Endothelial cell of umbilical vein (primary cell): ENCODE measurements at regions not wholly inside any gene's neighbourhood (a gene's known extent, or its start where the extent isn't known, plus 50 kb on each side); places are given as distances from the start of the nearest gene placed in this dataset.

Experiments
- BruUV-seq: library from RNA; stranded (reverse); fragments of 400-500 nt; replicated peaks from 2 replicates; lab custom pipeline; 2021; lab: Mats Ljungman, UMichigan
- CTCF ChIA-PET: fragments of 300-600, 350-600 bp; sonication (Branson Sonifier 250); formaldehyde crosslinking; loops from one replicate; lab custom pipeline; 2021; ENCODE audit warnings: antibody characterized with exemption, inconsistent platforms; lab: Charles Lee
- POLR2A ChIA-PET: fragments of 300-600, 350-600 bp; sonication (Branson Sonifier 250); formaldehyde crosslinking; loops from one replicate; lab custom pipeline; 2021; ENCODE audit warnings: antibody characterized with exemption, inconsistent platforms; lab: Charles Lee
- DNase-seq: peaks from one replicate; pipeline ENCODE4 v3.0.0-alpha.2; 2011; ENCODE audit warnings: low read depth, low spot score
- FAIRE-seq: peaks from 2 replicates; lab custom pipeline; 2011; peaks lifted over from hg19 to GRCh38; lab: Jason Lieb, UNC
- H2AFZ ChIP-seq: 2 replicates; pipeline ENCODE4 v1.6.0; 2012; ENCODE audit warnings: low read depth, low read length, control low read depth, inconsistent platforms
- H3K27ac ChIP-seq: 2 replicates; pipeline ENCODE4 v1.5.1; 2011; ENCODE audit warnings: low read depth, mild to moderate bottlenecking, control low read depth, low read length, moderate library complexity; ENCODE audit not compliant: insufficient read depth
- H3K27me3 ChIP-seq, 2 experiments: 2 replicates each; pipeline versions ENCODE4 v1.6.0 to v1.6.1; 2011; ENCODE audit warnings: low read length in 2 of 2, mixed read lengths in 1 of 2; ENCODE audit not compliant: control insufficient read depth in 2 of 2, insufficient read depth in 2 of 2
- H3K36me3 ChIP-seq, 2 experiments: 2 replicates in 1 of 2; 3 replicates in 1 of 2; pipeline ENCODE4 v1.5.1; 2011; ENCODE audit warnings: low read length in 2 of 2, mild to moderate bottlenecking in 1 of 2, moderate library complexity in 1 of 2; ENCODE audit not compliant: control insufficient read depth in 2 of 2, insufficient read depth in 2 of 2; ENCODE audit errors: extremely low read depth in 1 of 2
- H3K4me1 ChIP-seq: 3 replicates; pipeline ENCODE4 v1.5.1; 2011; ENCODE audit warnings: mild to moderate bottlenecking, low read length; ENCODE audit not compliant: control insufficient read depth, insufficient read depth; ENCODE audit errors: extremely low read depth
- H3K4me2 ChIP-seq: 2 replicates; pipeline ENCODE4 v1.6.1; 2011; ENCODE audit warnings: low read length, control low read depth, mixed read lengths; ENCODE audit not compliant: insufficient read depth
- H3K4me3 ChIP-seq, 3 experiments: fragments of 200-600 bp in 1 of 3; sonication (generic), shearing (Covaris generic) in 1 of 3; replicated peaks in 1 of 3; 2 replicates each; pipeline ENCODE4 v1.5.1; 2011 to 2016; ENCODE audit warnings: control low read depth in 3 of 3, low read length in 3 of 3, mild to moderate bottlenecking in 2 of 3, inconsistent platforms in 1 of 3, low read depth in 1 of 3, moderate library complexity in 1 of 3; ENCODE audit not compliant: insufficient read depth in 1 of 3
- H3K79me2 ChIP-seq: 2 replicates; pipeline ENCODE4 v1.6.0; 2012; ENCODE audit warnings: low read length, inconsistent platforms; ENCODE audit not compliant: control insufficient read depth, insufficient read depth
- H3K9ac ChIP-seq: replicated peaks from 2 replicates; pipeline ENCODE3; 2011; ENCODE audit warnings: low read length, control low read depth; ENCODE audit not compliant: insufficient read depth; ENCODE audit errors: extremely low read depth
- H3K9me1 ChIP-seq: replicated peaks from 3 replicates; pipeline ENCODE4 v1.6.0; 2011; ENCODE audit warnings: mild to moderate bottlenecking, low read length; ENCODE audit not compliant: control insufficient read depth, insufficient read depth; ENCODE audit errors: extremely low read depth
- H3K9me3 ChIP-seq: replicated peaks from 2 replicates; pipeline ENCODE4 v1.5.1; 2012; ENCODE audit warnings: low read length, inconsistent platforms; ENCODE audit not compliant: control insufficient read depth, insufficient read depth
- H4K20me1 ChIP-seq: replicated peaks from 2 replicates; pipeline ENCODE3; 2011; ENCODE audit warnings: mild to moderate bottlenecking, low read length; ENCODE audit not compliant: control insufficient read depth, insufficient read depth; ENCODE audit errors: extremely low read depth
- EZH2 ChIP-seq: IDR thresholded peaks from 2 replicates; pipeline ENCODE4 v1.6.1; 2012; ENCODE audit warnings: borderline replicate concordance, low read depth, mild to moderate bottlenecking, moderate library complexity, low read length, inconsistent platforms; ENCODE audit not compliant: severe bottlenecking
- FOS ChIP-seq: IDR thresholded peaks from 2 replicates; pipeline ENCODE4 v1.6.1; 2011; ENCODE audit warnings: mild to moderate bottlenecking, low read length, moderate library complexity, borderline replicate concordance; ENCODE audit not compliant: insufficient read depth
- GATA2 ChIP-seq: IDR thresholded peaks from 2 replicates; pipeline ENCODE4 v1.7.0; 2011; ENCODE audit warnings: low read depth, mild to moderate bottlenecking, moderate library complexity, mixed read lengths, low read length; ENCODE audit not compliant: insufficient read length, insufficient read depth
- JUN ChIP-seq: IDR thresholded peaks from 2 replicates; pipeline ENCODE4 v1.6.1; 2011; ENCODE audit warnings: borderline replicate concordance, low read depth; ENCODE audit not compliant: insufficient read length, insufficient read depth
- MAX ChIP-seq: IDR thresholded peaks from 2 replicates; pipeline ENCODE4 v1.6.1; 2011; ENCODE audit not compliant: insufficient read depth, insufficient read length
- MYC ChIP-seq: IDR thresholded peaks from one replicate; pipeline ENCODE4 v1.6.1; 2011; ENCODE audit warnings: mild to moderate bottlenecking, low read depth, low read length
- POLR2A ChIP-seq: IDR thresholded peaks from 2 replicates; pipeline ENCODE4 v1.6.1; 2012; ENCODE audit warnings: low read depth, mild to moderate bottlenecking, control low read depth, low read length
- POLR2AphosphoS5 ChIP-seq: IDR thresholded peaks from 2 replicates; pipeline ENCODE4 v1.6.1; 2012; ENCODE audit warnings: low read depth, mild to moderate bottlenecking, control low read depth, low read length, moderate library complexity; ENCODE audit not compliant: insufficient read depth
- dilution Hi-C: fragments of 300-500 bp; cut with MboI; formaldehyde crosslinking; loops from one replicate; pipeline ENCODE4 v1.15.0; 2019; ENCODE audit warnings: low sequenced_read_pairs; ENCODE audit not compliant: extremely low pct_ligation_motif_present
- intact Hi-C: fragments of 100-400 bp; cut with micrococcal nuclease; formaldehyde crosslinking; loops from one replicate; pipeline ENCODE4 v1.10.0; 2022
- TF ChIP-seq, protein P1 (sequence below), 2 donors: IDR thresholded peaks; 1 replicate in 1 of 2; 2 replicates in 1 of 2; pipeline ENCODE4 v1.5.1; 2011; ENCODE audit warnings: low read length in 2 of 2, mild to moderate bottlenecking in 2 of 2, moderate library complexity in 2 of 2, control low read depth in 1 of 2, inconsistent platforms in 1 of 2, low read depth in 1 of 2; ENCODE audit not compliant: insufficient read depth in 1 of 2; ENCODE audit errors: extremely low read depth in 1 of 2

DNA sequence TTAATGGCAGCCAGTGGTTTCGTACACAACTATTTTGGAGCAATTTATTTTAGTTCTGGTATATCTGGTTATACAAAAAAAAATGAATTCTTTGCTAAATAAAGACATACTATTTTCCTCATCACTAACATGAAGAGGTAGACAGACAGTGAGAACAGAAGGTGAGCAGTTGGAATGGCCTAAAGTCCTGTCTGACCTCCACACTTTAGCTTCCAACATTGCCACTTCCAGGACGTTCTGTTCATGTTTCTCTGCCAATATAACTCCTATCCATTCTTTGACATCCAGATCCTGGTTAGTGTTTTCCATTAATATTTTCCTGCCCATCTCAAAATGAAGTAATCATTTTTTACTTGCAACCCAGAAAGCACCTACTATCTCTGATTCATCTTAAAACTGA lies 112.9 kb upstream of the FRY start:
- ChIA-PET CTCF (interaction anchor here (4.8 kb wide), 1 partner anchor 9 kb away, joined by 39 read pairs; no protein-coding TSS in a partner anchor), POLR2A (no interaction called here)
- H3K9me3 ChIP-seq: no peaks in the 10 kb centered on the region
- dilution Hi-C loops: no loop called here
- no peak overlapping the region for H3K9ac ChIP-seq
- BruUV-seq: no TSS peak
- H3K27me3 ChIP-seq: no peaks in the 10 kb centered on the region
- no peaks in the 10 kb centered on the region for H3K79me2 ChIP-seq
- no peak for DNase-seq
- FAIRE-seq: no peak
- H3K36me3 ChIP-seq: no peaks in the 10 kb centered on the region
- H2AFZ ChIP-seq: no peak overlapping the region
- no peak overlapping the region for H3K4me2 ChIP-seq
- intact Hi-C loops: loop anchor here (10.0 kb wide), 2 partner anchors 526 to 746 kb away; no protein-coding TSS in a partner anchor
- no peaks in the 10 kb centered on the region for H3K9me1 ChIP-seq
- no peak overlapping the region for H3K4me3 ChIP-seq
- no peak overlapping the region for H3K27ac ChIP-seq
- TF ChIP-seq, protein P1, sequence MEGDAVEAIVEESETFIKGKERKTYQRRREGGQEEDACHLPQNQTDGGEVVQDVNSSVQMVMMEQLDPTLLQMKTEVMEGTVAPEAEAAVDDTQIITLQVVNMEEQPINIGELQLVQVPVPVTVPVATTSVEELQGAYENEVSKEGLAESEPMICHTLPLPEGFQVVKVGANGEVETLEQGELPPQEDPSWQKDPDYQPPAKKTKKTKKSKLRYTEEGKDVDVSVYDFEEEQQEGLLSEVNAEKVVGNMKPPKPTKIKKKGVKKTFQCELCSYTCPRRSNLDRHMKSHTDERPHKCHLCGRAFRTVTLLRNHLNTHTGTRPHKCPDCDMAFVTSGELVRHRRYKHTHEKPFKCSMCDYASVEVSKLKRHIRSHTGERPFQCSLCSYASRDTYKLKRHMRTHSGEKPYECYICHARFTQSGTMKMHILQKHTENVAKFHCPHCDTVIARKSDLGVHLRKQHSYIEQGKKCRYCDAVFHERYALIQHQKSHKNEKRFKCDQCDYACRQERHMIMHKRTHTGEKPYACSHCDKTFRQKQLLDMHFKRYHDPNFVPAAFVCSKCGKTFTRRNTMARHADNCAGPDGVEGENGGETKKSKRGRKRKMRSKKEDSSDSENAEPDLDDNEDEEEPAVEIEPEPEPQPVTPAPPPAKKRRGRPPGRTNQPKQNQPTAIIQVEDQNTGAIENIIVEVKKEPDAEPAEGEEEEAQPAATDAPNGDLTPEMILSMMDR (IDR thresholded peaks at IDR 0.05; ENCODE audit: extremely low read depth in 1 of 2, insufficient read depth in 1 of 2, low read depth in 1 of 2, low read length in 2 of 2): no peak
- TF ChIP-seq POLR2A (no peak), JUN (no peak), POLR2AphosphoS5 (no peak), GATA2 (no peak)
- H4K20me1 ChIP-seq: no peaks in the 10 kb centered on the region
- H3K4me1 ChIP-seq: no peaks in the 10 kb centered on the region

- Histone ChIP-seq H3K9me3 (no peaks in the 10 kb centered on the region), H3K36me3 (no peaks in the 10 kb centered on the region), H3K4me2 (no peak overlapping the region), H3K4me1 (no peaks in the 10 kb centered on the region), H3K4me3 (no peak overlapping the region), H3K9me1 (no peaks in the 10 kb centered on the region), H3K9ac (no peak overlapping the region), H4K20me1 (no peaks in the 10 kb centered on the region), H2AFZ (no peak overlapping the region), H3K27ac (no peak overlapping the region), H3K79me2 (no peaks in the 10 kb centered on the region), H3K27me3 (no peaks in the 10 kb centered on the region)
- dilution Hi-C loops (no loop called here), intact Hi-C loops (loop anchor here (10.0 kb wide), 2 partner anchors 526 to 746 kb away; no protein-coding TSS in a partner anchor)
- no peak for DNase-seq
- POLR2A ChIA-PET: no interaction called here
- no TSS peak for BruUV-seq
- TF ChIP-seq JUN: no peak
- no peak for TF ChIP-seq POLR2A
- no peak for TF ChIP-seq EZH2
- no peak for TF ChIP-seq POLR2AphosphoS5
- TF ChIP-seq, protein P1 (IDR thresholded peaks at IDR 0.05; ENCODE audit: extremely low read depth in 1 of 2, insufficient read depth in 1 of 2, low read depth in 1 of 2, low read length in 2 of 2): no peak
- no peak for TF ChIP-seq GATA2
- no peak for TF ChIP-seq MYC
- no peak for TF ChIP-seq FOS
- no peak for TF ChIP-seq MAX
- CTCF ChIA-PET: interaction anchor here (4.8 kb wide), 1 partner anchor 9 kb away, joined by 39 read pairs; no protein-coding TSS in a partner anchor
- FAIRE-seq: no peak
These were observed 112.3 kb upstream of the FRY start for GRCh38 chr13:31919241-31919640.
